GM12878 (cell line): ENCODE measurements at regions not wholly inside any gene's neighbourhood (a gene's known extent, or its start where the extent isn't known, plus 50 kb on each side); places are given as distances from the start of the nearest gene placed in this dataset.

Experiments used
- CEBPZ ChIP-seq: fragments of 150-350 bp; IDR thresholded peaks from 2 replicates; pipeline ENCODE4 v1.6.1; 2016; ENCODE audit warnings: low read depth, low read length
- E4F1 ChIP-seq: fragments of 450-650 bp; IDR thresholded peaks from 2 replicates; pipeline ENCODE4 v1.6.1; 2018; ENCODE audit warnings: borderline replicate concordance, mild to moderate bottlenecking; ENCODE audit not compliant: partially characterized antibody
- EZH2 ChIP-seq: IDR thresholded peaks from 2 replicates; pipeline ENCODE4 v1.6.1; 2012; ENCODE audit warnings: low read depth, mild to moderate bottlenecking, control low read depth, inconsistent platforms, low read length, borderline replicate concordance; ENCODE audit not compliant: control insufficient read depth
- TCF3 ChIP-seq: IDR thresholded peaks from 2 replicates; pipeline ENCODE4 v1.6.1; 2012; ENCODE audit warnings: low read depth, mild to moderate bottlenecking, low read length, borderline replicate concordance; ENCODE audit not compliant: insufficient read depth
- ZNF217 ChIP-seq: fragments of 450-650 bp; IDR thresholded peaks from 2 replicates; pipeline ENCODE4 v1.6.1; 2017; ENCODE audit warnings: antibody characterized with exemption, mild to moderate bottlenecking
- TF ChIP-seq, protein P1 (sequence below), 3 experiments: IDR thresholded peaks in 2 of 3; conservative IDR thresholded peaks in 1 of 3; 2 replicates each; pipeline ENCODE4 v1.5.1; 2011; ENCODE audit warnings: low read depth in 3 of 3, low read length in 3 of 3, mild to moderate bottlenecking in 3 of 3, control low read depth in 2 of 3, moderate library complexity in 2 of 3, inconsistent platforms in 1 of 3, mixed read lengths in 1 of 3; ENCODE audit not compliant: control insufficient read depth in 2 of 3, insufficient read depth in 1 of 3; ENCODE audit errors: extremely low read depth in 1 of 3

DNA sequence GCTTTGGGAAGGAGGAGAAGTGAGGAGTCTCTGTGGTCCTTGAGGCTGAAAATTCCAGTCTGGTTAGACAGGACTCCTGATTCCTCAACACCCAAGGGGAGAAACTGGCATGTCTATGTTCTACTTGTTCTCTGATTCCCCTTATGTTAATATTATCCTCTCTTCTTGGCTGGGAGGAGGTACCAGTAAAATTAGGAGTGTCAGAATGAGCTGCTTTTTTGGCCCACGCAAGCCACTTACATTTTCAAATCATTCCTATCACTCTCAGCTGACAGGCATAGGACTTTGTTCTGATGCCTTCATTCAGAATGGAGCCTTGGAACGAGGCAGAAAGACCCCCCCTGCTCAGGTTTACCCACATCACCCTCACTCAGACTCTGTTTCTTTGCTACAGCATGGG lies 1077.2 kb downstream of the BCL11B start:
- no peak for TF ChIP-seq CEBPZ
- TF ChIP-seq, protein P1, sequence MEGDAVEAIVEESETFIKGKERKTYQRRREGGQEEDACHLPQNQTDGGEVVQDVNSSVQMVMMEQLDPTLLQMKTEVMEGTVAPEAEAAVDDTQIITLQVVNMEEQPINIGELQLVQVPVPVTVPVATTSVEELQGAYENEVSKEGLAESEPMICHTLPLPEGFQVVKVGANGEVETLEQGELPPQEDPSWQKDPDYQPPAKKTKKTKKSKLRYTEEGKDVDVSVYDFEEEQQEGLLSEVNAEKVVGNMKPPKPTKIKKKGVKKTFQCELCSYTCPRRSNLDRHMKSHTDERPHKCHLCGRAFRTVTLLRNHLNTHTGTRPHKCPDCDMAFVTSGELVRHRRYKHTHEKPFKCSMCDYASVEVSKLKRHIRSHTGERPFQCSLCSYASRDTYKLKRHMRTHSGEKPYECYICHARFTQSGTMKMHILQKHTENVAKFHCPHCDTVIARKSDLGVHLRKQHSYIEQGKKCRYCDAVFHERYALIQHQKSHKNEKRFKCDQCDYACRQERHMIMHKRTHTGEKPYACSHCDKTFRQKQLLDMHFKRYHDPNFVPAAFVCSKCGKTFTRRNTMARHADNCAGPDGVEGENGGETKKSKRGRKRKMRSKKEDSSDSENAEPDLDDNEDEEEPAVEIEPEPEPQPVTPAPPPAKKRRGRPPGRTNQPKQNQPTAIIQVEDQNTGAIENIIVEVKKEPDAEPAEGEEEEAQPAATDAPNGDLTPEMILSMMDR (IDR thresholded peaks at IDR 0.05 in 2 of 3, conservative IDR thresholded peaks at IDR 0.05 in 1 of 3; ENCODE audit: control insufficient read depth in 2 of 3, extremely low read depth in 1 of 3, insufficient read depth in 1 of 3, low read depth in 3 of 3, low read length in 3 of 3) = no peak
- TF ChIP-seq EZH2 = no peak
- TF ChIP-seq E4F1 = no peak
- no peak for TF ChIP-seq ZNF217
- no peak for TF ChIP-seq TCF3
